Activated CD4-positive, alpha-beta T cell treated with anti-CD3 and anti-CD28 coated beads, Interleukin-2, amount 50 U/mL, for 1 hour (primary cell): ENCODE measurements at regions not wholly inside any gene's neighbourhood (a gene's known extent, or its start where the extent isn't known, plus 50 kb on each side); places are given as distances from the start of the nearest gene placed in this dataset.
"Not testable (repeated sequence)": the region's sequence is repeated elsewhere in the genome, so short reads cannot be mapped to it uniquely, and the experiment has no call there.

ENCODE experiments used
- DNase-seq: peaks from one replicate; pipeline ENCODE4 v3.0.0-alpha.2; 2020

GRCh38 chr10:14425034-14425433, 94.3 kb upstream of the FRMD4A start:
- no peak for DNase-seq

GRCh38 chr10:14423111-14423744, 92.5 kb upstream of the FRMD4A start:
- DNase-seq: no peak

GRCh38 chr10:14422431-14422830, 91.7 kb upstream of the FRMD4A start:
- no peak for DNase-seq

- DNase-seq: no peak
These were observed 91.2 kb upstream of the FRMD4A start for GRCh38 chr10:14421941-14422340.

GRCh38 chr10:14417336-14417735, 86.6 kb upstream of the FRMD4A start:
- not testable (repeated sequence) for DNase-seq

GRCh38 chr10:14416308-14416700, 85.6 kb upstream of the FRMD4A start:
- no peak for DNase-seq

- no peak for DNase-seq
These were observed 85.1 kb upstream of the FRMD4A start for GRCh38 chr10:14415676-14416307.

GRCh38 chr10:14414901-14415300, 84.2 kb upstream of the FRMD4A start:
- no peak for DNase-seq

GRCh38 chr10:14413523-14413922, 82.8 kb upstream of the FRMD4A start:
- DNase-seq: no peak

GRCh38 chr10:14412624-14413023, 81.9 kb upstream of the FRMD4A start:
- DNase-seq: no peak

GRCh38 chr10:14409856-14410458, 79.2 kb upstream of the FRMD4A start:
- no peak for DNase-seq

GRCh38 chr10:14409247-14409646, 78.5 kb upstream of the FRMD4A start:
- DNase-seq: no peak

- no peak for DNase-seq
These were observed 77.4 kb upstream of the FRMD4A start for GRCh38 chr10:14408139-14408538.

GRCh38 chr10:14407567-14407966, 76.8 kb upstream of the FRMD4A start:
- DNase-seq: no peak

GRCh38 chr10:14405076-14406065, 74.6 kb upstream of the FRMD4A start:
- DNase-seq: no peak

GRCh38 chr10:14403881-14404623, 73.3 kb upstream of the FRMD4A start:
- DNase-seq: no peak

GRCh38 chr10:14403359-14403758, 72.6 kb upstream of the FRMD4A start:
- no peak for DNase-seq

GRCh38 chr10:14399641-14400040, 68.9 kb upstream of the FRMD4A start:
- no peak for DNase-seq

- no peak for DNase-seq
These were observed 66.3 kb upstream of the FRMD4A start for GRCh38 chr10:14397066-14397465.

GRCh38 chr10:14396411-14397048, 65.8 kb upstream of the FRMD4A start:
- no peak for DNase-seq

GRCh38 chr10:14394179-14394578, 63.5 kb upstream of the FRMD4A start:
- DNase-seq: no peak

- DNase-seq: no peak
These were observed 60.6 kb upstream of the FRMD4A start for GRCh38 chr10:14391342-14391741.
